Skeletal muscle satellite cell (primary cell): ENCODE measurements at regions not wholly inside any gene's neighbourhood (a gene's known extent, or its start where the extent isn't known, plus 50 kb on each side); places are given as distances from the start of the nearest gene placed in this dataset.

ENCODE experiments used
- H3K27me3 ChIP-seq: 2 replicates; pipeline ENCODE4 v1.7.0; 2013; ENCODE audit warnings: low read length; ENCODE audit not compliant: control insufficient read depth, insufficient read depth
- H3K36me3 ChIP-seq: 2 replicates; pipeline ENCODE4 v1.7.0; 2013; ENCODE audit warnings: mild to moderate bottlenecking, control low read depth, low read length; ENCODE audit not compliant: insufficient read depth
- H3K4me1 ChIP-seq: 2 replicates; pipeline ENCODE4 v1.7.0; 2013; ENCODE audit warnings: low read length; ENCODE audit not compliant: control insufficient read depth, insufficient read depth
- H3K4me2 ChIP-seq: 2 replicates; pipeline ENCODE4 v1.7.0; 2013; ENCODE audit warnings: mild to moderate bottlenecking, low read length
- H3K4me3 ChIP-seq: 2 replicates; pipeline ENCODE4 v1.7.0; 2013; ENCODE audit warnings: low read length
- H3K9ac ChIP-seq: 2 replicates; pipeline ENCODE4 v1.7.0; 2013; ENCODE audit warnings: mild to moderate bottlenecking, low read depth, low read length, moderate library complexity
- H3K9me3 ChIP-seq: replicated peaks from 2 replicates; pipeline ENCODE4 v1.7.0; 2013; ENCODE audit warnings: mild to moderate bottlenecking, control low read depth, low read length

DNA sequence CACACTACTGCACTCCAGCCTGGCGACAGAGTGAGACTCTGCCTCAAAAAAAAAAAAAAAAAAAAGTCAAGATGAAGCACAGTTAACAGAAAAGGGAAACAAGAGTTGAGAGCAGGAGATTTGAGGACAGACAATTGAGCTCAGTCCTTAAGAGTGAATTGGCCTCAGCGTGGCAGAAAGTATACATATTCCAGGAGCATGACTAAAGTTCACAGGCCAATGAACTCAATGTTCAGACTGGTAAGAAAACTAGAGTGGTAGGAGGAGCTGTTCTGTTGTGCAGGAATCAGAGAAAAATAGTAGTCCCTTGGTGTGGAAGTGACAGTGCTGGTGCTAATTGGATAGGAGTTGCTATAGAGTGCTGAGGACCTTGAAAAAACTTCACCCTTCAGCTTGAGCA, 60.0 kb downstream of the NRN1 start:
- Histone ChIP-seq H3K36me3 (no peaks in the 10 kb centered on the region), H3K9ac (no peak overlapping the region), H3K4me3 (no peak overlapping the region), H3K9me3 (no peaks in the 10 kb centered on the region), H3K27me3 (no peaks in the 10 kb centered on the region), H3K4me2 (no peak overlapping the region), H3K4me1 (no peaks in the 10 kb centered on the region)

DNA sequence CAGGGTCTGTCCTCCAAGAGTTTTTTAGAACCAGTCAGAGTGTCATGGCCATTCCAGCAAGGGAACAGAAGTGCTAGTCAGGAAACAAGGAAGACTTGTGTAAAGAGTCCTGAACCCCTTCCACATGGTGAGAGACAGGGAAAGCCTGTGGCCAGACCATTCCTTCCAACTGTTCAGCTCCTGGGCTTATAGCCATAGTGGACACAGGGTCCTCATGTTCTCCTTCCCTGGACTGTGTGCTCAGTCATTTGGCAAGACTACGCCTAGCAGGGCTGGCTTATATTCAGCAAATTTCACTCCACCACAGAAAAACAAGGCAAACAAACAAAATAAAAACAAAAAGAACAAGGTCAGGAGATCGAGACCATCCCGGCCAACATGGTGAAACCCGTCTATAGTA, 60.5 kb downstream of the NRN1 start:
- Histone ChIP-seq H3K4me3 (no peak overlapping the region), H3K36me3 (no peaks in the 10 kb centered on the region), H3K4me1 (no peaks in the 10 kb centered on the region)

DNA sequence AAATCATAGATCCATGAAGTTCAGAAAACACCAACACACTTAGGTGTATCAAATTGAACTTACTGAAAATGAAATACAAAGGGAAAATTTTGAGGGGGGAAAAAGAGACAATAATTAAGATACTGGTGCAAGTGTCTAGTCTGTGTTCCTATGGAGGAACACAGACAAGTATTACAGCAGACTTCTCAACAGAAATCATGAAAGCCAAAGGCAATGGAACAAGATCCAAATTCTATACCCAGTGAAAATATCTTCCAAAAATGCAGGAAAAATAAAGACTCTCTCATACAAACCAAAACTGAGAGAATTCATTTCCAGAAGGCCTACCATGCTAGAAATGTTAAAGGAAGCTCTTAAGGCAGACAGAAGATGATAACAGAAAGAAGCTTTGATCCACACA, 63.1 kb downstream of the NRN1 start:
- Histone ChIP-seq H3K9ac (no peak overlapping the region), H3K36me3 (no peaks in the 10 kb centered on the region), H3K4me1 (peaks cover 9% of the 10 kb centered on the region), H3K27me3 (no peaks in the 10 kb centered on the region), H3K4me2 (no peak overlapping the region), H3K4me3 (no peak overlapping the region), H3K9me3 (no peaks in the 10 kb centered on the region)

More for the DNA sequence above, 60.5 kb downstream of the NRN1 start:
- no peak overlapping the region for H3K9ac ChIP-seq
- no peaks in the 10 kb centered on the region for H3K9me3 ChIP-seq
- H3K4me2 ChIP-seq: no peak overlapping the region
- H3K27me3 ChIP-seq: no peaks in the 10 kb centered on the region

DNA sequence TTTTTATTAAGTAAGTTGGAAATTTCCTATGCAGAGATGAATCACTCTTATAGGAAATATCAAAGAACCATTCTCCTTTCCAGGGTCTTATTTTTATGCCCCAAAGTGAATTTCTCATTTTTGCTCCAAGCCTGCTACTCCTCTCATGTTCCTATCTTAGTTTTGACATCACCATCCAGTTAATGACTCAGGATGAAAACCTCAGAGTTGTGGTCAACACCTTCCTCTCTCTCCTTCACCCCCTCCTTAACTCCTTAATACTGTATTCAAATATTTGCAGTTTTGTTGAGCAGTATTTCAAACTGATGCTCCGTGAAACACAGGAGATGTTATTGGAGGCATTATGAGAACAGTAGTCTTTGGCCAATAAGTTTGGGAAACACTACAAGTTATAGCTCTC, 64.1 kb downstream of the NRN1 start:
- Histone ChIP-seq H3K36me3 (no peaks in the 10 kb centered on the region), H3K27me3 (no peaks in the 10 kb centered on the region), H3K9me3 (no peaks in the 10 kb centered on the region), H3K4me1 (peaks cover 13% of the 10 kb centered on the region), H3K9ac (no peak overlapping the region), H3K4me3 (no peak overlapping the region), H3K4me2 (no peak overlapping the region)

DNA sequence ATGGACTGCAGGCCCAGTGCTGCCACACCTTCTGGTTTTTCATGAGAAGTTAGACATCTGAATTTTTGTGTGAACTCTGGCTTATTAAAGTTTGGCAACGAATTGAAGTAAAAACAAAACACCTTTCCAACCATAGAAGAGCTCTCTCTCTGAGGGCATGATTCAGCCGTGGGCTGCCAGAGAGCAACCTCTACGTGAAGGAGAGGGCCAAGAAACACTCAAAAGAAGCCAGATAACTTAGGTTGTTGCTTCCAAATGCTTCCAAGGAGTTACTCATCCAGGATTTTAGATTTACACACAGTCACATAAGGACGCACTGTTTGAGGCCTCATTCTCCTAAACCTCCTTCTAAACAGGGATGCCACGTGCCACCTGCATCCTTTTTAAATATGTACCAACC, 65.5 kb downstream of the NRN1 start:
- no peaks in the 10 kb centered on the region for H3K36me3 ChIP-seq
- H3K4me1 ChIP-seq: peaks cover 27% of the 10 kb centered on the region
- no peaks in the 10 kb centered on the region for H3K27me3 ChIP-seq
- no peak overlapping the region for H3K9ac ChIP-seq
- H3K4me3 ChIP-seq: no peak overlapping the region
- no peaks in the 10 kb centered on the region for H3K9me3 ChIP-seq
- peak overlapping the region; percentile 65 for H3K4me2 ChIP-seq

DNA sequence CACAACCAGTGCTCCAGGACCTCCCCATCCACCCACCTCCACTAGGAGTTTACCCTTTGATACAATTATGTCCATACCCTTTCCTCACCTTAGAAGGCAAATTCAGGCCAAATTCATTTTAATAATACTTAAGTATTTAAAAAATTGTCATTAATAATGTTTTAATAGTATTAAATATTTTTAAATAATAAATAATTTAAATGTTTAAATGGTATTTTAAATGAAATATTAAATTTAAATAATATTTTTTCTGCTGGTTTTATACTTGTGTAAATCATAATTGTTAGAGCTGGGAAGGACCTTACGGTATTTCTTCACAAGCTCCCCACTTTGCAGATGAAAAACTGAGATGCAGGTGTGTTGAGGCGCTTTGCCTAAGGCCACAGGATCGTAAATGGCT, 67.8 kb downstream of the NRN1 start:
- Histone ChIP-seq H3K9me3 (no peaks in the 10 kb centered on the region), H3K4me1 (peaks cover 33% of the 10 kb centered on the region), H3K4me3 (no peak overlapping the region), H3K4me2 (no peak overlapping the region), H3K36me3 (no peaks in the 10 kb centered on the region), H3K9ac (no peak overlapping the region), H3K27me3 (no peaks in the 10 kb centered on the region)

DNA sequence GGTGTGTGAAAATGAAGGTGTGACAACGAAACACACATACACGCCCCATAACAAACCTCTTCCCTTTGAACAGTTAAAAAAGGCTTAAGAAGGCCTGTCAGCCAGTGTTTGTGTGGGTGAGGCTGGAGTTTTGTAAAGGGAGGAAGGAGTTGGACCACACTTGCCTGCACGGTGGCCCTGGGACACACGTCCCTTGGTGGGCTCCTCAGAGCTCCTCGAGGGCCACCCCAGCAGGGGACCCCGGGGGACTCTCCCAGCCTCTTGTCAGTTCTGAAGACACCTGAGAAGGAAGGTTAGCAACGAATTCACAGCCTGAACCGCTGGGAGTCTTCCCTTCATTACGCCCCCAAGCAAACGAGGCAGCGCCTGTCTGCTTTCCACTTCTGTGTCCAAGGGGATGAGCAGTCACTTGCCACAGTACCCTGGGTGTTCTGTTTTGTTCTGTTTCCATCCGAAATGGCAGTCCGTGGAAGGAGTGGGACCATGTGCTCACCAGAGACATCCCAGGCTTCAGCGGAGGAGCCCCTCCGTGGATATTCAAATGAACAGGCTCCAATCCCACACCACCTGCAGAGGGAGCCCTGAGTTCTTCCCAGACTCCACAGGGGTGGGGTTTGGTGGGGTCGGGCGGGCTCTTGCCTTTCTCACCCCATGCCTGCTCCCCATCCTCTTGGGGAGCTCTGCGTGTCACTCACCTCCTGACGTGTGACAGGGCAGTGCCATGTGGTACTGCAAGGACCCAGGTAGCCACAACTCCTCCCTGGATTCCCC, 68.6 kb downstream of the NRN1 start:
- Histone ChIP-seq H3K27me3 (no peaks in the 10 kb centered on the region), H3K36me3 (no peaks in the 10 kb centered on the region), H3K4me3 (no peak overlapping the region), H3K9ac (peak overlapping the region; percentile 11), H3K4me2 (peak overlapping the region; percentile 29), H3K4me1 (peaks cover 33% of the 10 kb centered on the region), H3K9me3 (no peaks in the 10 kb centered on the region)

DNA sequence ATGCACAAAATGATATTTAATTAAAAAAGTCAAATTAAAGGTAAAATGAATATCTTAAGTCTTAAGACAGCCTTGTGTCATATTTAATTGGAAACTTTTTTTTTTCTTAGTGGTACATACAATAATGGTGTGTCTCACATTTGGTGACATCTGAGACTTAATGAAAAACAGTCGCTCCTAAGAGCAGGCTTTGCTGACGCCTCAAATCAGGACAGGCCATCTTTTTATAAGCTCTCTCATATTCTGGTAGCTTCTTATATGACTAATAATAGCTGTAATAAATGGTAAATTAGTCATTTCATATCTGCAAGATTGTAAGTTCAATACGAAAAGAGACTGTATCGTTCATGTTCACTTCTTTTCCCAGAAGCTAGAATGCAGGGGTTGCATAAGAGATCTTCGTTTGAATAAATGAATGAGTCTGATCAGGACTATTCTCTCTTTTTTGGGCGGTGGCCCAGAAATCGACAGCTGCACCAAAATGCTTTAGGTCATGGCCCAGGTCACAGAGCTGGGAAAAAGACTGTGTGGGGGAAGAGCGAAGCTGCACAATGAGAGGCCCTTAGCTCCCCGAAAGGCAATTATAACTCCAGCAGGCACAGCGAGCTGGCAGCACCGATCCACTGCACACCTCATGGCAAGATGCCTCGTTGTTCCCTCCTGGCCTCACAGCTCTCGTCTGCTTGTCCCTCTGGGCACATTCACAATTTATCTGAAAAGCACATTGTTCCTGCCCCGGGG, 69.4 kb downstream of the NRN1 start:
- Histone ChIP-seq H3K4me1 (peaks cover 33% of the 10 kb centered on the region), H3K9me3 (no peaks in the 10 kb centered on the region), H3K9ac (peak overlapping the region; percentile 26), H3K4me2 (peak overlapping the region; percentile 74), H3K27me3 (no peaks in the 10 kb centered on the region), H3K4me3 (no peak overlapping the region), H3K36me3 (no peaks in the 10 kb centered on the region)

DNA sequence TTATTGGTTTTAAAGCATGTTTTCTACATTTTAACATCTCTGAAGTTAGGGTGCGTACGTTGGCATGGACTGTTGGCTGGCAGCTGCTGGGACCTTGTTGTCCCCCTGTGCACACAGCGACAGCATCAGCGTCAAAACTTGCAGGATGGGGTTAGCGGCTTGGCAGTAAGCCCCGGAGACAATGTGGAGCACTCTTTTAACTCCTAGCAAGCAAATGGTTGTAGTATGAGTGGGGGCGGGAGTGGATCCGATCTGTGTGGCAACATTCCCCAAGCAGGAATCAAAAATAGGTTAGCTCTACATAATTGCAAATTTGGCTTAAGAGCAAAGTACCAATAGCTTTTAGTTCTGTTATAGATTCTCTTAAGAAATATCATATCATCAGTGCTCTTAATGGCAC, 70.1 kb downstream of the NRN1 start:
- H3K9me3 ChIP-seq: no peaks in the 10 kb centered on the region
- H3K4me3 ChIP-seq: peak overlapping the region; percentile 16
- H3K27me3 ChIP-seq: no peaks in the 10 kb centered on the region
- H3K4me1 ChIP-seq: peaks cover 33% of the 10 kb centered on the region
- no peaks in the 10 kb centered on the region for H3K36me3 ChIP-seq
- H3K4me2 ChIP-seq: peak overlapping the region; percentile 74
- H3K9ac ChIP-seq: peak overlapping the region; percentile 63

DNA sequence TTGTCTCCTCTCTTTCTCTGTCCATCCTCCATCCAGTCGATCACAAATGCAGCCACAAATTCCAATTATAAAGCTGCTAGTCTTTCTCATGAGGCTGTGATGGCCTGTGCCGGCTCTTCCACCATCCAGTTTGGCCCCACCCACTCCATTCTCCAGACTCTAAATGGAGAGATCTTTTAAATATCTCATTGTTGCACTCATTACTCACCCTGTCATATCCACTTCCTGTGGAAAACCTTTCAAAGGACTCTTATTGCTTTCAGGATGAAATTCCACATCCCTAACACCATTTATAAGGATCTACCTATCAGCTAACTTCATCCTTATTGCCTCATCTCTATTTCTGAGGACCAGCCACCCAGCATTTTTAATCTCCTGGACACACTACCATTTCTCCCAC, 70.6 kb downstream of the NRN1 start:
- H3K27me3 ChIP-seq: no peaks in the 10 kb centered on the region

DNA sequence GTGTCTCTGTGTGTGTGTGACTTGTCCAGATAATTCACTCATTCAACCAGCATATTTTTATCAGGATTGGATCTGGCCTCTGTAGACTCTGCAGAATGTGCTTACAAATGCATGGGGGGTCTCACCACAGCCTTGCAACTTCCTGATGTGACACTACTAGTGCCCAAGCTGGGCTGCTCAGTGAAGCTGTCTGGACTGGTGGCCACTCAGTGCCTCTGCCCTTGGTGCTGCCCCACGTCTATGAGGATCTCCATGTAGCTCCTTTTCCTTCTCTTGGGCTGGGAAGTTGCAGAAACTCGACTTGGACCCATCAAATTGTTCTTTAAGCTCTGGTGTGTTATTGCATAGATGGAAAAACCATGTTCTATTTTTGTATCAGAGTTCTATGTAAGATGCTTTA, 75.8 kb downstream of the NRN1 start:
- H3K9me3 ChIP-seq: no peaks in the 10 kb centered on the region
- peaks cover 4% of the 10 kb centered on the region for H3K4me1 ChIP-seq
- no peak overlapping the region for H3K9ac ChIP-seq
- no peak overlapping the region for H3K4me2 ChIP-seq
- H3K4me3 ChIP-seq: no peak overlapping the region
- H3K36me3 ChIP-seq: no peaks in the 10 kb centered on the region
- H3K27me3 ChIP-seq: no peaks in the 10 kb centered on the region

More for the DNA sequence above, 70.6 kb downstream of the NRN1 start:
- Histone ChIP-seq H3K36me3 (no peaks in the 10 kb centered on the region), H3K4me3 (peak overlapping the region; percentile 16), H3K9me3 (no peaks in the 10 kb centered on the region), H3K4me2 (peak overlapping the region; percentile 74), H3K4me1 (peaks cover 33% of the 10 kb centered on the region), H3K9ac (peak overlapping the region; percentile 63)
